Fibroblast of skin of right biceps (primary cell): ENCODE measurements at regions not wholly inside any gene's neighbourhood (a gene's known extent, or its start where the extent isn't known, plus 50 kb on each side); places are given as distances from the start of the nearest gene placed in this dataset.
"Not testable (repeated sequence)": the region's sequence is repeated elsewhere in the genome, so short reads cannot be mapped to it uniquely, and the experiment has no call there.

ENCODE experiments used
- DNase-seq: peaks from one replicate; pipeline ENCODE4 v3.0.0-alpha.2; 2013

DNA sequence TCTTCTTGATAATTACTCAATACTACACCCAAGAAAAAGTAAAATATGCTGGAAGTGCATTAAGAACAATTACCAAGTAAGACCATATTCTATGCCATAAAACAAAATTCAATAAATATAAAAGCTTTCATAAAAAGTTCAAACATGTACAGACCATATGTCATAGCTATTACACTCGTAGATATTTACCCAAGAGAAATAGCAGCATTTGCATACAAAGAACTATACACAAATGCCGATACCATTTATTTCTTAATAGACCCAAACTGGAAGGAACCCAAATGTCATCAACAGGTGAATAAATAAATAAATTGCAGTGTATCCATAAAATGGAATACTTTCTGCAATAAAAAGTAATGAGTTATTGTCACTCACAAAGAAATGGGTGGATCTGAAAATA is 78.3 kb upstream of the SLC16A7 start:
- DNase-seq, result no peak

DNA sequence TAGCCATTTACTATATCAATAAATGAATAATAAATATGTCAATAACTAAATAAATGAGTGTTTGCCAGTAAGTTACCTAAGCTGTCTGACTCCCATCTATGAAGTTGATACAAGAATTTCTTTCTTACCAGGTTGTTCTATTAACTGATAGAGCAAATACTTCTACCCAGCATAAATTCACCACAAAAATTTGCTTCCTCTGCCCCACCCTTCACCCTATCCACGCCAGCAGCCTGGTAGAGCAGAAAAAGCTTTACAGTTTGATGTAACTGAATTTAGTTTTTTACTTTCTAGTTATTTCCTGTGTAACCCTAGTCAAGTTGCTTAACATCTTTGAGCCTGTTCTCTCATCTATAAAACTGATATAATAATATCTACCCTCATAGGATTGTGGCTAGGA is 94.9 kb upstream of the SLC16A7 start:
- DNase-seq, result no peak

DNA sequence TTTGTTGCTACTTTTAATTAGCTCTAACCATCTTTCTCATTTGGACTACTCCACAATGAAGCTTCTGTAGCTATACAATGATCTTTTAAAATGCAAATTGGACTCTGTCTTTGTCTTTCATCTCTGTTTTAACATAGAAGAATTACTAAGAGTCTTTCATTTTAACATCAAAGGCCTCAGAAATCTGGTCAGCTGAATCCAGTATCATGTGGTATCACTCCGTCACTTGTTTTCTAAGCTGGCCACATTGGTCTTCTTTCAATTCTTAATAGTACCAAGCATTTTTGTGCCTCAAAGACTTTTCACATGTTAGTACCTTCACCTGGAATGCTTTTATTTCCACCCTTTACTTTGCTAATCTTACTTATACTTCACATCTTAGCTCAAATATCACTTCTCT is 95.5 kb upstream of the SLC16A7 start:
- no peak for DNase-seq

DNA sequence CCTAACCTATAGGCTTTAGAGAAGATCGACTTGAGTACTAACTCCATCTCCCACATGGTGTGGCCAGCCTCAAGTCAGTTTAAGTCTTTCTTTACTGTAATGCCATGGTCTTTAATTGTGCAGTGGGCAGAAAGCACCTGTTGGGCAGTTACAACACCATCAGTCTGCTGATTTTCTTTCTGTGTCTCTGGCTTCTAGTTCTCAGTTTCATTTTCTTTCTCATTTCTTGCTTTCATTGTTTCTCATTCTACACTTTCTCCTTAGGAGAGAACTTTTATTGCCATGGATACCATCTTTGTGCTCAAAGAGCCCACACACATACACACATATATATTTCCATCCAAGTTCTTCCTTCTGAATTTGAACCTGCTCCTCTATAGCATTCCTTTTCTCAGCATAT is 96.1 kb upstream of the SLC16A7 start:
- DNase-seq, result no peak

DNA sequence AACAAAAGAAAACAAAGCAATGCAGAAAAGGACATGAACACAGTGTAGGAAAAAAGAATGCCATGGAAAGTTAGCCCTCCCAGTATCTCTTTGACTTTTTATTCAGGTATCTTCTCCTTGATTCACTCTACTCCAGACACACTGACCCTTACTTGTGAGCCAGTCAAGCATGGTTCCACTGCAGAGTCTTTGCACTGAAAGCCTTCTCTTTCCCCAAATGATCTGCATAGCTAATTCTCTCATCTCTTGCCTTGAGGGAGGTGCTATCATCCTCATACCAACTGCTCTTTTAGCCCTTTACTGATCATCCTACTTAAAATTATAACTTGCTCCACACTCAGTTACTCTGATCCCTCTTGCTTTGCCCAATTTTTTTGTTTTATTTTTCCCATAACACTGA is 101.2 kb upstream of the SLC16A7 start:
- no peak for DNase-seq

DNA sequence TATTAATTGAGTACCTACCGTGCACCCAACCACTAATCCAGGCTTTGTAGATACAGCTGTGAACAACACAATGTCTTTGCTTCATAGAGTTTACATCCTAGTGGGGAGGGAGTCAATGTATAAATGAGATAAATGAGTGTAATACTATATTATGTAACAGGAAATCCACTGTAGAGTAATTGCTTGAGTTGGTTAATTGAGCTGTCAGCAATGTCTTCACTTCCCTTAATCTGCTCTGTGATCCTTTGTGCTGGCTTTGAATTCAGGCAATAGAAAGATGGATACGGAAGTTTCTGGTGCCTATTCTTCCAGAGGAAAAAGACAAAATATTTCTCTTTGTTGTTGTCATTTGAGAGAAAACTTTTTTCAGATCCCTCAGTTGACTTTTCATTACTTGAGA is 104.0 kb upstream of the SLC16A7 start:
- no peak for DNase-seq

DNA sequence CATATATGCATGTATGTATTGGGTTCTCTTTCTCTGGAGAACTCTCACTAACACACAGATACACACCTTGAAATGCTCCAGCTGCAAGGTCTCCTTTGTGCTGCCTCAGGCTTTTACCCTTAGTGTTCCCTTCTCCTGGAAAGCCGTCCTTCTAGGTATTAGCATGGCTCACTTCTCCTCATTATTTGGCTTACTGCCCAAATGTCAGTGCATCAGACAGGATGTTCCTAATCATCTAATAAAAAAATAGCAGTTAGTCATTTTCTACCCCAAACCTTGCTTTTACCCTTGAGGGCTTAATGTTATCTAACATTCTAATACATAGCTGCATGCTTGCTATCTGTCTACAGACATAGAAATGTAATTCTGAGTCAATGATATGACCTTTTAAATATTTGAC is 109.0 kb upstream of the SLC16A7 start:
- peak; percentile 58 for DNase-seq

DNA sequence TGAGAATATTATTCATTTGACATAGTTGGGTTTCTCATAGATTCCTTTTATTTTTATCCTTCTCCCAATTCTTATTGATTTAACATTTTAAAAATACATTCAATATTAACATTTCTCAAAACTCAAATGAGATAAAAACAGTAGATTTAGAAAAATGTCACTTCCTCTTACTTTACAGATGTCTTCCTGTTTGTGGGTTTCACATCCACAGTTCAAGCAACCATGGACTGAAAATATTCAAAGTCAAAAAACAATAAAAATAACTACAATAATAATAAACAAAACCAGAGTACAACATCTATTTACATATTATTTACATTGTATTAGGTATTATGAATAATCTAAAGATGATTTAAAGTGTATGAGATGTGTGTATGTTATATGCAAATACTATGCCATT is 111.3 kb upstream of the SLC16A7 start:
- DNase-seq, result no peak

DNA sequence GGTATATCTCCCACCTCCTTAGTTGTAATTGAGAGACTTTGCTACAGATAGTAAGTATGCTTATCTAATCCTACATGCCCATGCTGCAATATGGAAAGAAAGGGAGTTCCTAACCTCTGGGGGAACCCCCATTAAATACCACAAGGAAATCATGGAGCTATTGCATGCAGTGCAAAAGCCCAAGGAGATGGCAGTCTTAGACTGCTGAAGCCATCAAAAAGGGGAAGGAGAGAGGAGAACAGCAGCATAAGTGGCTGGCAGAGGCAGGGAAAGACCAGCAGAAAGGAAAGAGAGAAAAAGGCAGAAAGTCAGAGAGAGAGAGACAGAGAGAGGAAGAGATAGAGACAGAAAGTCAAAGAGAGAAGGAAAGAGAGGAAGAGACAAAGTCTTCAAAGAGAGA is 121.6 kb upstream of the SLC16A7 start:
- not testable (repeated sequence) for DNase-seq

DNA sequence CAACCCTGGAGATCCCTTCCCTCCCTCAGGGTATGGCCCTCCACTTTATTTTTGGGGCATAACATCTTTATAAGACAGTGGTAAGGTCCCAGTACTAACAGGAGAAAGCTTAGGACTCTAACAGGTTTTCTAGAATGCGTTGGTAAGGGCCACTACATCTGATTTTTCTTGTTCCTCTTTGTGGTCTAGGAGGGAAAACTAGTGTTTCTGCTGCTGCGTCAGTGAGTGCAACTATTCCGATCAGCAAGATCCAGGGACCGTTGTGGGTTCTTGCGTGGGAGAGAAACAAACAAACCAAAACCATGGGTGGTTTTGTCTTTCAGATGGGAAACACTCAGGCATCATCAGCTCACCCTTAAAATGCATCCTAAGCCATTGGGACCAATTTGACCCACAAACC is 123.6 kb upstream of the SLC16A7 start:
- no peak for DNase-seq

DNA sequence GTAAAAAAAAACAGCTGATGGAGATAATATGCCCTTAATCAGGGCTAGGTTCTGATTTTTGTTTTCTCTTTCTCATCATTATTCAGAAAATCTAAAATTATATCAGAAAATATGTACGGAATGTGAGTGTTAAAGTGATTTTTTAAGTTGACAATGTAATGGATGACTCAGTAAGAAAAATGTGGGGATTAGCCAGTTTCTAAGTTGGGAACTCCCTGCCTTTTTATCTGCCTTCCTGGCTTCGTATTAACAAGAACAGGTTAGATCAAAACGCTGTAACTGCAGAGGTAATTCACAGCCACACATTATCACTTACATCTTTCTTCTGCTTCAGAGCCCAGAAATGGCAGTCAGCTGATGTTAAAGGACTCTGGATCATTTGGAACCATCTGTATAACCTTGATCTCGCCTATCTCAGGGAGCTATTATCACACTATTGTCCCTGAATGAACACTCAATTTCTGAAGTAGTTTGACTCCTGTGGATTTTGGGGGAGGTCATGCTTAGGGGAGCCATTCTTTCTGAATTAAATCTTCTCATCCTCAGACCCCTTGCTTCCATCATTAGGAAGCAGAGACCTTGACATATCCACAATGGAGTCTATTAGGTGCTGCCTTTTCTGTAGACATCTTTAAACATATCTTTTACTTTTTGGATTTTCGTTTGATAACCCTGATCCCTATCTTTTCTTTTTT is 135.7 kb upstream of the SLC16A7 start:
- DNase-seq, result peak; percentile 76

DNA sequence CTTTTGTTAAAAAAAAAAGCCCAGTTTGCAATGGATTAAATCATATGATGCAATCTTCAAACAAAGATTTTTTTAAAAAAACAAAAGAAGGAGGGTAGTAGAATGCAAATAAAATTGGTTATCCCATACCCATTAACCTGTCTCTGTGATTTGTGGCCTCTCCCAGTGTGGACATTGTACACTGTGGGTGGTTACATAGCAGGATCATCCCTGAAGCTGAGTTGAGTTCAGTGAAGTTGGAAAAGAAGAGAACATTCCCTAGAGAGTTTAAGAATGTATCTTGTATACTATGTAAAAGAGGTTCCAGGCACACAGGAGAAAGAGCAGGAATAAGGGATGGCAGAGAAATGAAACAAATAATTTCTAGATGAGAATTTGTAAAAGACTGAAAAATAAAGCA is 142.4 kb upstream of the SLC16A7 start:
- DNase-seq, result peak; percentile 69

DNA sequence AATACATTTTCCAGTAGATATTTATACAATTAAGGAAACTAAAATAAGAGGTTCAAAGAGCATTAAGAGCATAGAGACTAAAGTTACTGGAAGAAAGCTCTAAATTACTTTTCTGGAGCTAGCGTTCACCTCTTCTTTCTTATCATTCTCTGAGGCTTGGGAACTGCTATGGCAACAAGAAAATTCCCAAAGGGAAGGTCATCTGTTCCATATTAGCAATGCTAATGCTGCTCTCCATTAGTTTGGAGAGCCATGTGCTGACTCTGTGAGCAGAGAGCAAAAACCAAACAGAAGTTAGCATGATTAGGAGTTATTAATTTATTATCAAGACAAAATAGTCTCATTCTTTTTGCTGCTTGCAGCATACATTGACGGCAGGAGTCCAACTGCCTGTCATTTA is 143.1 kb upstream of the SLC16A7 start:
- peak; percentile 82 for DNase-seq

DNA sequence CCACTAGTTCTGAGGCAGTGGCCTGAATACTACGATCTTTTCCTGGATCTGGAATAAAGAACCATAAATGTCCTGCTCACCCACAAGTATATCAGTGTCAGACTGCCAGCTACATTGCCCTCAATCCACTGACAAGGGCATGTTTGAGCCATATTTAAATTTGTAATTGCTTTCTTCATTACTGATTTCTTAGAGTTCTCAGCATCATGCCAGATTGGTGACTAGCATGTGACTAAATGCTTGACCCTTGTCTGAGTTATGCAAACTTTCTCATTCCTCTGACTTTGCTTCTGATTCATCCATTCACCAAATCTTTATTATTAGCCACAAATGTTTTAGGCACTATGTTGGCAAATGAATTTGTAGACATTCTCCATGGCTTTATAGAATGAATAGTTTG is 143.6 kb upstream of the SLC16A7 start:
- peak; percentile 94 for DNase-seq

DNA sequence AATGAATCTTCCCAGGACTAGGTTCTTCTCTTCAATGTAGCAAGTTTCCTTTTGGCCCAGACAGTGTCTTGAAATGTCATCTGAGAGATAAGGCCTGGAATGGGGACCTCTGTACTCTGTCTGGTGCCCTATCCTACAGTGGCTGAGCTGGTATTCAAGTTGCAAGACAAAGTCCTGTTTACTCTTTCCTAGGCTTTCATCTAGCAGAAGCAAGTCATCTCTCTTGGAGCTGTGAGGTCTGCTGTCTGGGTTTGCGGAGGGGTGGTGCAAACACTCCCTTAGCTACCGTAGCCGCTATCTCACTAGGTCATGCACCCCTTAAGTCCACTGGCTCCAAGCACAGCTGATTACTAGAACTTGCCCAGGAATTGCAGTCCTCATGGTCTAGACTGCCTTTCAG is 149.7 kb upstream of the SLC16A7 start:
- DNase-seq, result no peak

DNA sequence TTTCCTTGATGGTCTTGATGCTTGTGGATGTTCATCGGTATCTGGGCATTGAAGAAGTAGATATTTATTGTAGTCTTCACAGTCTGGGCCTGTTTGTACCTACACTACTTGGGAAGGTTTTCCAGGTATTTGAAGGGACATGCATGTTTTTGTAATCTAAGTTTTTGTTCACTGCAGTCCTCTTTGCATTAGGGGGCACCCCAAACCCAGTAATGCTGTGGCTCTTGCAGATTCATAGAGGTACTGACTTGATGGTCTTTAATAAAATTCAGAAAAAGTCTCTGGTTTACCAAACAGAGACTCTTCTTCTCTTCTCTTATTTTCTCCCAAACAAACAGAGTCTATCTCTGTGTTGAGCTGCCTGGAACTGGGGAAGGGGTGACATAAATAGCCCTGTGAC is 150.9 kb upstream of the SLC16A7 start:
- peak; percentile 39 for DNase-seq

DNA sequence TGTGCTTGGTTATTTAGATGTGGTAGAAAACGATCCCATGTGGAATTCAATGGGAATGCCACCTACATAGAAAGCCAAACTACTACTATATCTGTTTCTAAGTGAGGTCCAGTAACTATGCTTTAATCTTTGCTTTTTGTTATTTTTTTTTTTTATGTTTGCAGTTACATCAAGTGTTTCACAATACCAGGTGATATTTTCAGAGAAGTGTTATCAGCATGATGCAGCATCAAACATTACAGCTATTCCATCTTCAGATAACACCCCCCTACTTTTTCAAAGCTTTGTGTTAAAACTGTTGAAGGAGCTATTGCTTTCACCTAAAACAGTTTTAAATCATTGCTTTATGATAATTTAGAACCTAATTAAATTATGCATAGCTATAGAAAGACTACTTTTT is 163.8 kb upstream of the SLC16A7 start:
- no peak for DNase-seq

DNA sequence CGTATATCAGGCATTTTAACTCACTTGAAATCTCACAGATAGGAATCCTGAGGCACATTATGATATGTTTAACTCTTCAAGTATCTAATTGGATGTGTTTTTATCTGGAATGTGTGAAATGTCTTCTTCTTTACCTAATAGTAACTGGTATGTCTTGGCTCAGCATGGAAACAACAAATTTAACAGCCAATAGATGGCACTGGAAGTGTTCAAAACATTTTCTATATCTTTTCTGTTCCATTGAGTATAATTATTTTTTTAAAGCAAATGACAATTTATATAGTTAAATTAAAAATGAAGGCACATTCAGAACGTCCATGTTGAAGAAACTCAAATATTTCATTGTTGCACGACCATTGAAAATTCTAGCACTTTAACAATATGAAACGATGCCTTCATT is 164.6 kb upstream of the SLC16A7 start:
- DNase-seq, result peak; percentile 55

DNA sequence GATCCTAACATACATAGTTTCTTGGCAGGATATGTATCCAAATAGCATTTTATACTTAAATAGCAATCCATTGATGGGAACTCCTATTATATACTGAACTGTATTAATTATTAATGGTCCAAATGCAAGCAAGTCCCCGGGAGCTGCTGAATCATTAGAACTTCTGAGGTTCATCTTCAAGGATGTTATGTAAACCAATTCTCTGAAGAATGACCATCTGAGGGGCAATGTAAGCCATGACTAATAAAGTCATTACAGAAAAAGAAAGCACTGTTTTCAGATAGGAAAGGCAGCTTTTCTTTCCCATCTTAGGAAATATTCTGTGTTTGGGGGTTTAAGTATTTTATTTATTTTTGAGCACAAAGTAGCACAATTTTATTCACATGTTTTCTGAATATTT is 166.1 kb upstream of the SLC16A7 start:
- DNase-seq, result peak; percentile 41

DNA sequence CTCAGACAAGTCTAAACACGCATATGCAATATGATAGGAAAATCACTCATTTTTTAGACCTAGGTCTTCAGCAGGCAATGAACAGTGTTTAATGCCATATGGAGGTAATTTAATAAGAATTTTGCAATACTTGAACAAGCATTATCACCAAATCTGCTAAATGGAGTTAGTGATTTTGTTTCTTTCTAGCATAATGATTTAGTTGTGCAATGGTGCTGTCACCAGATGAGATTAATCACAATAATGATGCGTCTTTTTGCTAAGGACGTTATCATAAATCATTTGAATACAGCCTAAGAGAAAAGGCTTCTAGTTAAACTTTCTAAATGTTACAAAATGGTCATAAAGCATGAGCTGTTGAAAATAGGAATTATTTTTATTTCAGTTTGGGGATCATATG is 170.0 kb upstream of the SLC16A7 start:
- DNase-seq, result peak; percentile 89

DNA sequence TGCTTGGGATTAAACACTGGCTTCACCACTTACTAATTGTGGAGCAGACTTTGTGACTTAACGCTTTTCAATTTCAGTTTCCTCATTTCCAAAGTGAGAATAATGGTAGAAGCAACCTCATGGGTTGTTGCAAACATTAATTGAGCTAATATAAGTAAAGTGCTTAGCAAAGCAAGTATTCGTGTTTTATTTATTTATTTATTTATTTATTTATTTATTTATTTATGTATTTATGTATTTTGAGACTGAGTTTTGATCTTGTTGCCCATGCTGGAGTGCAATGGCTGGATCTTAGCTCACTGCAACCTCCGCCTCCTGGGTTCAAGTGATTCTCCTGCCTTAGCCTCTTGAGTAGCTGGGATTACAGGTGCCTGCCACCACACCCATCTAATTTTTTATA is 171.2 kb upstream of the SLC16A7 start:
- DNase-seq, result not testable (repeated sequence)

DNA sequence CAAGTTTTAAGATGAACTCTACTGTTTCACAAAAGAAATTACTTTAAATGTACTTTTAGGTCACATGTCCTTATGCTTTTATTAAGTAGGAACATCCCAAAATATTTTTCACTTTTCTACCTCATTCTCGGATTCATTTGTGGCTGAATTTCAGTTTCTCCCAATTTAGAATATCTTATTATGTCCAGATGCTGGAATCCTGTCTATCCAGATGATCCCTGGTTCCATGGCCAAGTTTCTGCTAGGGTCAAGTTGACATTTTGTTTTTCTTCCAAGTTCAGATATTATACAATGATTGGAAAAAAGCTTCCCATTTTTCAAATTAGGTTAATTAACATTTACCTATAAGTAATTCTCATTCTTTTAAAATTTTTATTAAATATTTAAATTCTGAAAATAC is 181.8 kb upstream of the SLC16A7 start:
- DNase-seq, result no peak

DNA sequence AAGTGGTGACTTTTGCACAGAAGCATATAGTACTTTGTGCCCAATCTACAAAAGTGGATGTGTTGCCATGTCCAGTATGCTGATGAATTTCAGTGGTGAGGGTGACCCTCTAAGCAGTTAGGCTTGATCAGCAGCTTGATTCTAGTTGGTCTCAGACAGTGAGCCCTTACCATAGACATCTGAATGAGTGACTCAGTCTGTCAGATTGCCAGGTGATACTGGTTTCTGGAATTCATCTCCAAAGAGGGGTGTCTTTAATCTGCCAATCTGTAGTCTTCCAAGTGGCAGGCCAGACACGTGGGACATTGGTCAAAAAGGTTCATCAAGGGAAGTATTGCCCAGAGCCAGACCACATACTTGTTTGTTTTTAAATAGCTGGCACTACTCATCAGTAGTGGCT is 187.4 kb upstream of the SLC16A7 start:
- DNase-seq, result peak; percentile 73

DNA sequence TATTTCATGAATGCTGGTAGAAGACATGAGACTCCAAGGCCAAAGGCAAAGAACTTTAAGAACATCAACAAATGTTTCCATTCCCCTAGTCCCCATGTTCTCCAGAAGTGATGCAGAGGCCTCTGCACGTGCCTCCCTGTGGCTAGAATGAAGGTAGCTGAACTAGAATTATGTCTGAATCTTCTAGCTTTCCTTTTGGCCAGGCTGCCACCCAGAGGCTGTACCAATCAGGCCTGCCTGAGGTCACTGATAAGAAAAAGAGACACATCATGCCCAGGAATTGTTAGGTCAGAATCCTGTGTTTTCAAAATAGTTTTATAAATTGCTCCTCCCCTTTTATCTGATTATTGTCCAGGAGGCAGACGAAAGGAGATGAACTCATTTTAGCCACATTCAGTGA is 188.0 kb upstream of the SLC16A7 start:
- DNase-seq, result no peak

DNA sequence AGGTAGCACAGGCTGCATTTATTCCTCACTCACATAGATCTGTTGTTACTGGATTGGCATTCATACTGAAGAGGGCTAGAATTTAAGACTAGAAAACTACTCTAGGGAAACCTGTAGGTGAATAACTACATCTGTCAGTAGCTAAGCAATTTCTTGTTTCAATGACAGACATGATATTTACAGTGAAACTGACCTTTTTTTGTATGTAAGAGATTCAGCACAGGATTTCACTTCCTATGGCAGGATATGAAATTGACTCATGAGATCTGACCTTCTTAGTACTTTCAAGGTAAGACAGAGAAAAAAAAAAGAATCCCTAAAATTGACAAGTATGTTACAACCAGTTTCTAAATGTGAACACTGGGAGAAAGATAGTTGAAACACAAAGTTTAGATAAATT is 189.8 kb upstream of the SLC16A7 start:
- DNase-seq, result no peak
